AG04450 (cell line): ENCODE measurements at regions not wholly inside any gene's neighbourhood (a gene's known extent, or its start where the extent isn't known, plus 50 kb on each side); places are given as distances from the start of the nearest gene placed in this dataset.

Experiments
- CTCF ChIA-PET: fragments of 300-600, 350-600 bp; formaldehyde crosslinking; extraction: SDS; loops from one replicate; lab custom pipeline; 2022; ENCODE audit warnings: antibody characterized with exemption, inconsistent platforms; lab: Charles Lee
- POLR2A ChIA-PET: fragments of 350-600 bp; formaldehyde crosslinking; extraction: SDS; loops from one replicate; lab custom pipeline; 2021; ENCODE audit warnings: antibody characterized with exemption, inconsistent platforms; lab: Yijun Ruan, JAX
- DNase-seq: peaks from one replicate; pipeline ENCODE4 v3.0.0-alpha.2; 2011; ENCODE audit warnings: low read depth, low spot score
- H3K27ac ChIP-seq: one replicate; pipeline ENCODE4 v1.5.1; 2012; ENCODE audit warnings: low read depth, low read length, control low read depth
- H3K27me3 ChIP-seq: one replicate; pipeline ENCODE4 v1.6.0; 2012; ENCODE audit warnings: low read length; ENCODE audit not compliant: control insufficient read depth, insufficient read depth
- H3K4me3 ChIP-seq: 2 replicates; pipeline ENCODE4 v1.5.1; 2011; ENCODE audit warnings: mild to moderate bottlenecking, low read depth, low read length, control low read depth
- H3K9me3 ChIP-seq: 2 replicates; pipeline ENCODE4 v1.5.1; 2012; ENCODE audit warnings: low read length; ENCODE audit not compliant: control insufficient read depth, insufficient read depth
- CTCF ChIP-seq: IDR thresholded peaks from 2 replicates; pipeline ENCODE4 v1.5.1; 2011; ENCODE audit warnings: low read depth, low read length, control low read depth, inconsistent platforms

- CTCF ChIA-PET = interaction anchor here (1.8 kb wide), 1 partner anchor 63 kb away, joined by 3 read pairs; no protein-coding TSS in a partner anchor
- POLR2A ChIA-PET = no interaction called here
- H3K4me3 ChIP-seq = no peak overlapping the region
- no peak for TF ChIP-seq CTCF
- no peaks in the 10 kb centered on the region for H3K27me3 ChIP-seq
- peaks cover 5% of the 10 kb centered on the region; the same call in 1 of the 2 replicates for H3K9me3 ChIP-seq
- DNase-seq = no peak
- no peak overlapping the region for H3K27ac ChIP-seq
These were observed 65.2 kb downstream of the RIN2 start for GRCh38 chr20:19823216-19823615.

- CTCF ChIA-PET = no interaction called here
- no peak for TF ChIP-seq CTCF
- no peak overlapping the region for H3K4me3 ChIP-seq
- H3K9me3 ChIP-seq = peaks cover 5% of the 10 kb centered on the region; the same call in 1 of the 2 replicates
- no peaks in the 10 kb centered on the region for H3K27me3 ChIP-seq
- POLR2A ChIA-PET = interaction anchor here (0.9 kb wide), 1 partner anchor 66 kb away, joined by 3 read pairs; no protein-coding TSS in a partner anchor
- no peak for DNase-seq
- no peak overlapping the region for H3K27ac ChIP-seq
These were observed 65.9 kb downstream of the RIN2 start for GRCh38 chr20:19823971-19824370.

- CTCF ChIA-PET = no interaction called here
- TF ChIP-seq CTCF = no peak
- Histone ChIP-seq H3K27ac (no peak overlapping the region), H3K9me3 (0 out of 2 replicates have a peak, but pooled peaks cover 2% of the 10 kb centered on the region), H3K4me3 (no peak overlapping the region), H3K27me3 (no peaks in the 10 kb centered on the region)
- POLR2A ChIA-PET = interaction anchor here (0.9 kb wide), 1 partner anchor 67 kb away, joined by 3 read pairs; no protein-coding TSS in a partner anchor
- no peak for DNase-seq
These were observed 66.8 kb downstream of the RIN2 start for GRCh38 chr20:19824861-19825260.

GRCh38 chr20:19826179-19826914 is 68.3 kb downstream of the RIN2 start:
- POLR2A ChIA-PET = no interaction called here
- CTCF ChIA-PET = no interaction called here
- Histone ChIP-seq H3K27me3 (no peaks in the 10 kb centered on the region), H3K27ac (no peak overlapping the region), H3K4me3 (no peak overlapping the region), H3K9me3 (0 out of 2 replicates have a peak, but pooled peaks cover 2% of the 10 kb centered on the region)
- TF ChIP-seq CTCF = no peak
- DNase-seq = no peak

GRCh38 chr20:19827818-19828217 is 69.8 kb downstream of the RIN2 start:
- POLR2A ChIA-PET = no interaction called here
- CTCF ChIA-PET = interaction anchor here (0.6 to 1.8 kb wide), 11 partner anchors 9 to 149 kb away, joined by 3 to 7 read pairs (median 3); no protein-coding TSS in a partner anchor
- H3K27ac ChIP-seq = no peak overlapping the region

More at GRCh38 chr20:19827818-19828217, 69.8 kb downstream of the RIN2 start:
- Histone ChIP-seq H3K27me3 (no peaks in the 10 kb centered on the region), H3K9me3 (0 out of 2 replicates have a peak, but pooled peaks cover 2% of the 10 kb centered on the region), H3K4me3 (no peak overlapping the region)
- no peak for TF ChIP-seq CTCF
- DNase-seq = no peak
